Superior temporal gyrus (tissue), 1 donor: ENCODE measurements at regions not wholly inside any gene's neighbourhood (a gene's known extent, or its start where the extent isn't known, plus 50 kb on each side); places are given as distances from the start of the nearest gene placed in this dataset.
"Not testable (repeated sequence)": the region's sequence is repeated elsewhere in the genome, so short reads cannot be mapped to it uniquely, and the experiment has no call there.

Source experiments
- DNase-seq: peaks from one replicate; pipeline ENCODE4 v3.0.0-alpha.2; 2016; ENCODE audit errors: extremely low spot score

DNA sequence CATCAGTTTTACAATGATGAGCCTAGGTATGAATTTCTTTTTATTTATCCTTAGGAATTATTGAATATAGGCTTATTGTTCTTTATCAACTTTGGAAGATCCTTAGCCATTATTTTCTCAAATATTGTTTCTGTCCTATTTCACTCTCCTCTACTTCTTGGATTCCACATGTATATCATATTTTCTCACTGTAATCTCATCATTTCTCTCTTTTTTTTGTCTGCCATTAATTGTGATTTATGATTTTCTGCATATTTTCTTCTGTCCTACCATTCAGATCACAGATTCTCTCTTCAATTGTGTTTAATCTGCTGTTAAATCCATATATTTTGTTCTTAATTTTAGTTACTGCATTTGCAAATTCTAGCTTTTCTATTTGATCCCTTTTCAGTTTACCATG lies 139.8 kb downstream of the ARRDC3 start:
- DNase-seq, result no peak

DNA sequence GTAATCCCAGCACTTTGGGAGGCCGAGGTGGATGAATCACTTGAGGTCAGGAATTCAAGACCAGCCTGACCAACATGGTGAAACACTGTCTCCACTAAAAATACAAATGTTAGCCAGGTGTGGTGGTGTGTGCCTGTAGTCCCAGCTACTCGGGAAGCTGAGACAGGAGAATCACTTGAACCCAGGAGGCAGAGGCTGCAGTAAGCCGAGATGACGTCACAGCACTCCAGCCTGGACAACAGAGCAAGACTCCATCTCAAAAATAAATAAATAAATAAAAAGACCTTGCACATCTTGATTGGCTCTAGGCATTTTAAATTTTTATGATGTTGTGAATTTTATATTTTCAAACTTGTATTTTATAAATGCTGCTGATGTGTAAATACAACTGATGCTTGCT lies 141.7 kb downstream of the ARRDC3 start:
- DNase-seq, result not testable (repeated sequence)

DNA sequence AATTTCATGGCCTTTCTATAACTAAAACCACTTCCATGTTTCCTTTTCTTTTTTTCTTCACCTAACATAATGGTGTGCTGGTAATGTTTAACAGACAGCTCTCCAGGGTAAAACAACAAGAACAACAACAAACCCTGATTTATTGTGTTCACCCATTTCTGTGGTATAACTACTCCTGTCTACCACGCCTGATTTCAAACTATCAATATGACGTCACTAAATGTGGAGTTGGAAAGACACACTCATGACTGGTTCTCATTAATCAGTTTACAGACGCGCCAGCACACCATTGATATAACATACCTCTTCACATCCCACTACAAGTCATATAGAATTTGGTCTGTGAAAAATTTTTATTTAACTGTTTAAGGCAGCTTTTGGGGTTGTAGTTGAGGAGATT lies 142.9 kb downstream of the ARRDC3 start:
- DNase-seq, result no peak

DNA sequence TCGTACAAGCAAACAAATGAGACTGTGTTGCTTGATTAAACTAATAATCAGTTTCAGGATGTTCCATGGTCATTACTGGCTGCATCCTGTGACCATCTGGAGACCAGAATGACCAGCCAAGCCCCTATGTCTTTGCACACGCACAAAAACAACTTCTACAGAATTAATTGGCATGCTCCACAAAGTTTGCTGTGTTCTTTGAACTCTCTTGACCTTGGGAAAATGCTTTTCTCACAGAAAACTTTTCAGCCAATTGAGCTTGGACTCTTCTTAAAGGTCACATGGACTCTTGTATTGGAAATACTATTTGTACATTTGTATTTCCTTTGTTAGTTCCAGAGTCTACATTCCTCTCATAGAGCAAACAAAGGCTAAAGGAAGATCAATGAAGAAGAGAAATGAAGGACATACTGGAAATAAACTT lies 147.8 kb downstream of the ARRDC3 start:
- DNase-seq, result no peak

DNA sequence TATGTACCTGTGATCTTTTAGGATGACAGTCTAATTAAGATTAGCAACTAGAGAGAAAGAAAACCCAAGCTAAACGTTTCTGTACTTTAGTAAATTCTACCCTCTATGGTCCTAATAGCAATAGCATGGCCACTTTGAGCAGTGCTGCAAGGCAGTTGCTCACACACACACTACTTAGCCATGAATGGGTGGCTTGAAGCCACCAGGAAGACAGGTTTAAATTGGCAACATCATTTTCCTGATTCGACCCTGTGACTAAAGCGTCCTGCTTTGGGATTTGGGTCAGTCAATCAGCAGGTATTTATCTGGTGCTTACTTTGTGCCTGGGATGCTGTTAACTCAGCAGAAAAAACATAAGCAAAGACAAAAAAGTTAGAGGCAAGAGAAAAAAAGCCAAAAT lies 150.6 kb downstream of the ARRDC3 start:
- DNase-seq, result no peak

DNA sequence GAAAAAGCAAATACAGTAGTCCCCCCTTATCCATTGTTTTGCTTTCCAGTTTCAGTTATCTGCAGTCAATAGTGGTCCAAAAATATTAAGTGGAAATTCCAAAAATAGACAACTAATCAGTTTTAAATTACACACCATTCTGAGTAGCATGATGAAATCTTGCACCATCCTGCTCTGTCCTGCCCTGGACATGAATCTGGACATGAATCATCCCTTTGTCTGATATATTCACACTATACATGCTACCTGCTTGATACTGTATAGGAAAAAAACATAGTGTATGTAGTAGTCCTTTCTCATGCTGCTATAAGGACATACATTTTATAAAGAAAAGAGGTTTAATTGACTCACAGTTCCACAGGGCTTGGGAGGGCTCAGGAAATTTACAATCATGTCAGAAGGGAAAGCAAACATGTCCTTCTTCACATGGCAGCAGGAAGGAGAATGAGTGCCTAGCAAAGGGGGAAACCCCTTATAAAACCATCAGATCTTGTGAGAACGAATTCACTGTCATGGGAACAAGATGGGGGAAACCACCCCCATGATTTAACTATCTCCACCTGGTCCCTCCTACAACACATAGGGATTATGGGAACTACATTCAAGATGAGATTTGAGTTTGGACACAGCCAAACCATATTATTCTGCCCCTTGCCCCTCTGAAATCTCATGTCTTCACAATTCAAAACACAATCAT lies 153.9 kb downstream of the ARRDC3 start:
- no peak for DNase-seq

DNA sequence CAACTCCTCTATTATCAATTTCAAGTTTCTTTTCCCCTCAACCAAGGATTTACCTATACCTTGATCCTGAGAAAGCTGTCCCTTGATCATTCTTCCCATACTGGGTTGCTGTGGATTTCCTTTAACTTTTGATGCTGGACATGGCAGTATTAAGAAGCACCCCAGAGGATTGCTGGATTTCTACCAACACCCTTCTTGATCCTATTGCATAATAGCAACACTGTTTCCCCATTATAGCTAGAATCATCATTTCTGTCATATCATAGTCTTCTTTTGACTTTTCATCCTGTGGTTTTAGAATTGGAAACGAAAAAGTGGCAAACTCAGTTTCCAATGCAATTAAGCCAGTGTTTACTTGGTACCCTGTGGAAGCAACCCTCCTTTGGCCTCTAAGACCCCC lies 154.9 kb downstream of the ARRDC3 start:
- no peak for DNase-seq

DNA sequence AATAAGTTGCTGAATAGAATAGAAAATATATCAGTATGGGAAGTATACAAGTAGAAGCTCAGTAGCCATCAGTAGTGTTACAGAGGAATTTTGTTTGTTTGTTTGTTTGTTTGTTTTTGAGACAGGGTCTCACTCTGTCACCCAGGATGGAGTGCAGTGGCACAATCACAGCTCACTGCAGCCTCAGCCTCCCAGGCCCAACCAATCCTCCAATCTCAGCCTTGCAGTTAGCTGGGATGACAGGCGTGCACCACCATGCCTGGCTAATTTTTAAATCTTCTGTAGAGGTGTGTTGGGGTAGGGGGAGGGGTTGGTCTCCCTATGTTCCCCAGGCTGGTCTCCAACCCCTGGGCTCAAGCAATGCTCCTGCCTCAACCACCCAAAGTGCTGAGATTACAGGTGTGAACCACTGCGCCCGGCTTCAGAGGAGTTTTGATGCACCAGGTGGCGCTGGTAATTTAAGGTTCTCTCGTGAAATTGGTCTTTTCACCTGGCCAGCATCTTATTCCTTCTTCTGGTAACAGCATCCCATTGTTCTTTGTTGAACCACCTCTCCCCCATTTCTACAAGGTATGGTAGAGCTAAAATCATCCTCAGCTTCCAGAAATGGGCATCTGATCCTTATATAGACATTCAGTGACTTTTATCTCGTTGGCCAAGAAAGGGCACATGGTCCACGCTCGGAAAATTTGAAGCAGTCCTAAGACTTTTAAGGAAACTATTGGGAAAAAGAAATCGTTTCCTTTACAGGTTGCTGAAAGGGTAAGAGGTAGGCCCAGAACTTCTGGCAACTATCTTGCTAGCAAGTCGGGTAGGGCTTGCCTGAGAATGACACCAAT lies 157.1 kb downstream of the ARRDC3 start:
- DNase-seq, result no peak

DNA sequence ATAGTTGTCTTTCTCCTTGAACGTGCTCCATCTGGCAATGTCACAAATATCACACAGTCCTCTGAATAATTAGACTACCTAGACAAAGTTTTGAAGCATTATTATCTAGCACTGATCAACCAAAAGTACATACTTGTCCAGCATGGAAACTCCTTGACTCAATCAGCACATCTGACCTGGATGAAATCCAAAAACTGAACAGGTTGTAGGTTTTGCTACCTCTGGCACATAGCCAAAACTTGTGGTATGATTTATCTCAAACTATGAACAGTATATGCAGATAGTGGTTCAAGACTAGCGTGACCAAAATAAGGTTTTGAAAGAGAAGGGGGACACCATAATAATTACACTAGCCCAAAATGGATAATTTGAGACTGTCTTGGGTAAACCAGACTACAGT lies 158.1 kb downstream of the ARRDC3 start:
- DNase-seq, result no peak

DNA sequence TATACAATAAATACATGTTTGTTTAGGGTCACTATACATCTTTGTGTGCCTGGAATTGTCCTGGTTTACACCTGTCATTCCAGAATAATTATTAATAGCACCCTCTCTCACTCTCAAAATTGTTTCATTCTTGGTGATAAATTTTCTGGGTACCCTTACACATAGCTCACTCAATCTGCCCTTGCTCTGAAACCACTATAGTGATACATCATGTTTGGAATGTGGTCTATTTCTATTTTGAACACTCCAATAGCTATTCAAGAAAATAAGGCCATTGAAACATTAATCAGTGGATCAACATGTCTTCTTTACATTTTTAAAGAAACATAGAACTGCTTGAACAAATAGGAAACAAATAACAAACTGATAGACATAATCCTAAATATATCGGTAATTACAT lies 158.7 kb downstream of the ARRDC3 start:
- no peak for DNase-seq

DNA sequence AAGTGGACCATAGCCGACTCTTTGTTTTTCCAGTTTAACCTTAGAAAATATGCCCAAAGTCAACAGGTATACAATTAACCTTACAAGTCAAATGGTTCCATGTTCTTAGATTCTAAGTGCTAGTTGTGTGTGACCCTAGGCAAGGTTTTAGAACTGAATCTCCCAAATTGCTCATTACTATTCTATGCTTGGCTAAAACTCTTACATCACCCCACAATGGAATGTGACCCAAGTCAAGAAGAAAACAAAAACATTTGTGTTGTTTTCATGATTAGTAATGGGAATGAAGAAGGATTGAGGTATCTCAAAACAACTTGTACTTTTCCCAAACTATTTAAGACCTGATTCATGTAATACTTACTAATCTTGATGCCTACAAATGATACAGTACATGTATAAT lies 159.2 kb downstream of the ARRDC3 start:
- DNase-seq, result no peak

DNA sequence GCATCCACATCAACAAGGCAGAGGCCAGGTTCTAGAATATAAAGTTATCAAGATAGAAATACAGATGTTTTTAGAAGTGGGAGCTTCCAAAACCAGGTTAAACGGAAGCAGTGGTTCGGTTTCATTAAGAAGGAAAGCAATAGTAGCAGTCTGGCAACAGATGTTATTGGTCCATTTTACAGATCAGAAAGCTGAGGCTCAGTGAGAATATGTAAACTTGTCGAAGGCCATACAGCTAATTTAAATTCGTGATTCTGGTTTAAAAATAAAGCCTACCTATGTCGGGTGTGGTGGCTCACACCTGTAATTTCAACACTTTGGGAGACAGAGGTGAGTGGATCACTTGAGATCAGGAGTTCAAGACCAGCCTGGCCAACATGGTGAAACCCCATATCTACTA lies 160.6 kb downstream of the ARRDC3 start:
- DNase-seq, result no peak

DNA sequence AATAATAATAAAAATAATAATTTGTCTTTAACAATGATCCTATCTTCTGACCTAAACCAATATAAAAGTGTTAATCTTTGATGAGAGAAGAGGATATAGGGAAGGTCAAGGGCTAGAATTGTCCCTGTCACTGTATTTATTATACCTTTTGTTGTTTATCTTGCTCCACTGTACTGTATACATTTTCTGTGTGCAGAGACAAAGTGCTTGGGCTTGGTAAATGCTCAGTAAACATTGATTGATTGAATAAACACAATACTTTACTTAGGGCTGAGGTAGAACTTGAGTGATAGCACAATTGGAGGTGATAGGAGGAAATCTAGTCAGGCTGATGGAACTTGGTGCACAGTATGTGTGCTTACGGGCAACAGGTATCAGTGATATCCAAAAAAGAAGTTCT lies 161.2 kb downstream of the ARRDC3 start:
- DNase-seq, result no peak

DNA sequence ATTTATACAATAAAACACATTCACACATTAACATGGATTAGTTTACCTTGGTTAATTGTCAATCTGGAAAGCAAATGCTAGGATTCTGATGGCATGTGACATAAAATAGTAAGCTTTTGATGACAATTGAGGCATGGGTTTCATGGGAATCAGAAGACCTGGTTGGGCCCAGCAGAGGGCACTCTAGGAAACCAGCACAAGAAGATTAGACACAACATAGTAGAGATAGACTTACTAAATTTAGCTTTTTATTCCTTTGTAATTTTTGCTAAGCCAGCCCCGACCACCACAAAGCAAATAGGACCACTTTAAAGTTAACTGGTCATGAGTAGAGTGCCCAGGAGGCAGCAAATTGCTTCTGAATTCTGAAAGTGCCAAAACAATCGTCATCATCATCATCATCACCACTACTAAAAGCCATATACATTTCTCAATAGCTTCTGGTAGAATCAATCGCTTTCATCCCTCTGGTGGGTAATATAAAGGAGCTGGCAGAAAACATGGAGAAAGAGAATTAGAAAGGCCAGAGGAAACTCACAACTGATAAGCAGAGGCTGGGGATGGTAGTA lies 163.2 kb downstream of the ARRDC3 start:
- peak; percentile 62 for DNase-seq

DNA sequence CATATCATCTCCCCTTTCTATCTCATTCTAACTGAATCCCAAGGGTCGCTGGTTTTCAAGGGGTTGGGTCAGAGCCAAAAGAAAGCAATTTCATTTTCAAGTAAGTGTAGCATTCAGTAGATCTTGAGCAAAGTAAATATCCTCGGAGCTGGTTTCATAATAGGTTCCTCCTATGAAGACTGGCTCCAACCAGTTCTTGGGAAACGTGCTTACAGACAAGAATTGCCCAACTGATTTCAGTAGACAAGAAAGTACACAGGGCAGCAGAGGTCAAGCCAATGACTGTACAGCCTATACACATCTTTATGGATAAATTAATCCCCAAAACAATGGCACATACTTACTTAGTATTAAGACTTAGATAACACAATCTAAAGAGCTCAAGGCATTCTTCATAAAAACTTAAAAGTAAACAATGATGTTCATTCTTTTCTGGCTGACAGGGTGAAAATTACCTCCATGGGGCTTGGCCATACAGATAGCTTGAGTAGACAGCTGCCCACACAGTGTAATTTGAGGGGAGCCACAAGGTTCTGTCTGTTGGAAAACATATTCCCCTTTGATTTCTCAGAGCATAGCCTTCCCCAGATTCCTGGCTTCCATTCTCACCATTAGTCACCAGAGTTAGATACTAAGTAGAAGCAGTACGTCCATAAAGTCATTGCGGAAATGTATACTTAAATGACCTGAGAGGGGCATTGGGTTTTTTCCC lies 163.9 kb downstream of the ARRDC3 start:
- no peak for DNase-seq

DNA sequence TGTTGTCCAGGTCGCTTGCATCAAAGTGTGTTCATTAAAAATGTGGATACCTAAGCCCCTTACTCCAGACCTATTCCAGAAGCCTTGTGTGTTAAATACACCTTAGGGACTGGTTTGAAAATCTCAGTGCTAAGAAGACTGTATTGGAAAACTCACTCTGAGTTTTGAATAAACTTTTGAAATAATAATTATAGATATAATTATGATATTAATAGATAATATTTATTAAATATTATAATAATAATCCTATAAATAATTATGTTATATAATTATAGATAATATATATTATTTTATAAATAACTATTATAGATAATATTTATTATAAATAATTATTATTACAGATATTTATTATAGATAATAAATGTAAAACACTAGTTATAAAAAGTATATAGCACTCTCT lies 165.3 kb downstream of the ARRDC3 start:
- DNase-seq, result no peak

DNA sequence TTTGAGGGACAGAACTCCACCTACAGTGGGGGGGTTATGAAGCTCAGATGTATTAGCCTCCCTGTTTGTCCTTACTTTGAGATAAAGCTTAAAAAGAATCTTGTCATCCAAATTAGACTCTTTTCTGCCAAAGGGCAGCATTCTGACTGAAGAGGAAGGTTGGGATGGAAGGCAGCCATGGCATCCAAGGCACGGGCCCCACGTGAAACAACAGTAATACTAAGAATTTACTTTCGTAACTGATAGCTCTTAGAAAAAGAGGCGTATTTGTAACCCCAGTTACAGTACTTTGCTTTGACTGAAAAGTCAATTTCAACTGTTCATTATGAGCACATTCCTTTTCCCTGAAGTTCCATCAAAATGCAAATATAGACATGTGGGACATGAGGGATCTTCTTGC lies 168.5 kb downstream of the ARRDC3 start:
- no peak for DNase-seq
